ENCODE measurements at regions not wholly inside any gene's neighbourhood (a gene's known extent, or its start where the extent isn't known, plus 50 kb on each side); places are given as distances from the start of the nearest gene placed in this dataset.

DNA sequence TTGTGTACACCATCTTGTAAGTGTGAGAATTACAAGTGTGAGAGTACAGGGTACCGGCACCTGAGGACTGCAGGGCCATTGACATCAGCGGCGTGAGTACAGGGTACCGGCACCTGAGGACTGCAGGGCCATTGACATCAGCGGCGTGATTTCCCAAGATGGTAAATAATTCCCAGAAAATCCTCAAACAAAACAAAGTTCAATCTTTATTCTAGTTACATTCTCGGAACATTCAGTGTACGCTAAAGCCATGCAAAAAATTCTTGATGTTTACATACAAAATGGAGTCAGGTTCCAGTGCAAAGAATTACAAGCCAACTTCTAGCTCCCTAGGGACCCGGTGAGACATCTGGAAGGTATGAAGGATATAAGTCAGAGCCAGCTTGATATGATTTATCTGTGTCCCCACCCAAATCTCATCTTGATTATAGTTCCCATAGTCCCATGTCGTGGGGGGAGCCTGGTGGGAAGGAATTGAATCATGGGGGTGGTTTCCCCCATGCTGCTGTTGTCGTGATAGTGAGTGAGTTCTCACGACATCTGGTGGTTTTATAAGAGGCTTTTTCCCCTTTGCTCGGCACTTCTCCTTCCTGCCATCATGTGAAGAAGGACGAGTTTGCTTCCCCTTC, 172.7 kb downstream of the TTLL2 start:
- TF ChIP-seq RAD21 (IDR thresholded peaks at IDR 0.05; ENCODE audit: low read depth) (no peak), FOXM1 (IDR thresholded peaks at IDR 0.05; ENCODE audit: borderline replicate concordance, low read depth) (no peak), TAF1 (IDR thresholded peaks at IDR 0.05; ENCODE audit: low read depth) (no peak), EP300 (IDR thresholded peaks at IDR 0.05; ENCODE audit: borderline replicate concordance) (no peak), CREB1 (IDR thresholded peaks at IDR 0.05; ENCODE audit: low read depth) (no peak), CEBPB (IDR thresholded peaks at IDR 0.05) (no peak)
- TF ChIP-seq, protein P1, sequence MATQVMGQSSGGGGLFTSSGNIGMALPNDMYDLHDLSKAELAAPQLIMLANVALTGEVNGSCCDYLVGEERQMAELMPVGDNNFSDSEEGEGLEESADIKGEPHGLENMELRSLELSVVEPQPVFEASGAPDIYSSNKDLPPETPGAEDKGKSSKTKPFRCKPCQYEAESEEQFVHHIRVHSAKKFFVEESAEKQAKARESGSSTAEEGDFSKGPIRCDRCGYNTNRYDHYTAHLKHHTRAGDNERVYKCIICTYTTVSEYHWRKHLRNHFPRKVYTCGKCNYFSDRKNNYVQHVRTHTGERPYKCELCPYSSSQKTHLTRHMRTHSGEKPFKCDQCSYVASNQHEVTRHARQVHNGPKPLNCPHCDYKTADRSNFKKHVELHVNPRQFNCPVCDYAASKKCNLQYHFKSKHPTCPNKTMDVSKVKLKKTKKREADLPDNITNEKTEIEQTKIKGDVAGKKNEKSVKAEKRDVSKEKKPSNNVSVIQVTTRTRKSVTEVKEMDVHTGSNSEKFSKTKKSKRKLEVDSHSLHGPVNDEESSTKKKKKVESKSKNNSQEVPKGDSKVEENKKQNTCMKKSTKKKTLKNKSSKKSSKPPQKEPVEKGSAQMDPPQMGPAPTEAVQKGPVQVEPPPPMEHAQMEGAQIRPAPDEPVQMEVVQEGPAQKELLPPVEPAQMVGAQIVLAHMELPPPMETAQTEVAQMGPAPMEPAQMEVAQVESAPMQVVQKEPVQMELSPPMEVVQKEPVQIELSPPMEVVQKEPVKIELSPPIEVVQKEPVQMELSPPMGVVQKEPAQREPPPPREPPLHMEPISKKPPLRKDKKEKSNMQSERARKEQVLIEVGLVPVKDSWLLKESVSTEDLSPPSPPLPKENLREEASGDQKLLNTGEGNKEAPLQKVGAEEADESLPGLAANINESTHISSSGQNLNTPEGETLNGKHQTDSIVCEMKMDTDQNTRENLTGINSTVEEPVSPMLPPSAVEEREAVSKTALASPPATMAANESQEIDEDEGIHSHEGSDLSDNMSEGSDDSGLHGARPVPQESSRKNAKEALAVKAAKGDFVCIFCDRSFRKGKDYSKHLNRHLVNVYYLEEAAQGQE (IDR thresholded peaks at IDR 0.05; ENCODE audit: low read depth): no peak

DNA sequence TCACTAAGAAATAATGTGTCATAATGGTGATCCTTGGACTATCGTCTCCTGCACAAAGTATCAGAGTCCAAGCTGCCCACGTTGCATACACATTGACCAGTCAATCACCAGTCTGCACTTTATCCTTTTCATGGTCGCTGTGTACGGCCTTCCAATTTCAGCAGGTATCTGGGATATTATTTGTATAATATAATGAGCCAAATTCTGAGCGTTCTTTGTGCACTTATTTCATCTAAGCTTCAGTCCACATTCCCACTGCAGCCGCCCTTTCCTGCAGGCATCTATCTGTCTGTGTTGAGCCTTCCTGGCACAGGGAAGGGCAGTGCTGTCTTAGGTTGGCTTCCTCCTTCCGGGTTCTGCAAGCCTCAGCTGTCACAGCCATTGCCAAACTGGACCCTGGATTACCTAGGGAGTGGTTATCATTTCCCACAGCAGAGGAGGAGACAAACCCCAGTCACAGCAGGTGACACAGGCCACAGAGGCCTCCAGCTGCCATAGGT, 174.3 kb downstream of the TTLL2 start:
- no peak for TF ChIP-seq ZBTB7A (IDR thresholded peaks at IDR 0.05; ENCODE audit: low read depth)
- no peak for TF ChIP-seq TEAD4 (IDR thresholded peaks at IDR 0.05)
- TF ChIP-seq FOXM1 (IDR thresholded peaks at IDR 0.05; ENCODE audit: borderline replicate concordance, low read depth): no peak
- no peak for TF ChIP-seq TAF1 (IDR thresholded peaks at IDR 0.05; ENCODE audit: low read depth)
- TF ChIP-seq, protein P1 (IDR thresholded peaks at IDR 0.05; ENCODE audit: low read depth): no peak
- no peak for TF ChIP-seq EGR1 (IDR thresholded peaks at IDR 0.05)
- no peak for TF ChIP-seq RAD21 (IDR thresholded peaks at IDR 0.05; ENCODE audit: low read depth)
- no peak for TF ChIP-seq EP300 (IDR thresholded peaks at IDR 0.05; ENCODE audit: borderline replicate concordance)
- no peak for TF ChIP-seq TCF12 (IDR thresholded peaks at IDR 0.05; ENCODE audit: low read depth)
- TF ChIP-seq, protein P2, sequence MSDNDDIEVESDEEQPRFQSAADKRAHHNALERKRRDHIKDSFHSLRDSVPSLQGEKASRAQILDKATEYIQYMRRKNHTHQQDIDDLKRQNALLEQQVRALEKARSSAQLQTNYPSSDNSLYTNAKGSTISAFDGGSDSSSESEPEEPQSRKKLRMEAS (IDR thresholded peaks at IDR 0.05): no peak
- no peak for TF ChIP-seq NFIC (IDR thresholded peaks at IDR 0.05)
- TF ChIP-seq CREB1 (IDR thresholded peaks at IDR 0.05; ENCODE audit: low read depth): no peak
- no peak for TF ChIP-seq YY1 (IDR thresholded peaks at IDR 0.05; ENCODE audit: low read depth)
- TF ChIP-seq, protein P3, sequence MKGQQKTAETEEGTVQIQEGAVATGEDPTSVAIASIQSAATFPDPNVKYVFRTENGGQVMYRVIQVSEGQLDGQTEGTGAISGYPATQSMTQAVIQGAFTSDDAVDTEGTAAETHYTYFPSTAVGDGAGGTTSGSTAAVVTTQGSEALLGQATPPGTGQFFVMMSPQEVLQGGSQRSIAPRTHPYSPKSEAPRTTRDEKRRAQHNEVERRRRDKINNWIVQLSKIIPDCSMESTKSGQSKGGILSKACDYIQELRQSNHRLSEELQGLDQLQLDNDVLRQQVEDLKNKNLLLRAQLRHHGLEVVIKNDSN (IDR thresholded peaks at IDR 0.05): no peak

DNA sequence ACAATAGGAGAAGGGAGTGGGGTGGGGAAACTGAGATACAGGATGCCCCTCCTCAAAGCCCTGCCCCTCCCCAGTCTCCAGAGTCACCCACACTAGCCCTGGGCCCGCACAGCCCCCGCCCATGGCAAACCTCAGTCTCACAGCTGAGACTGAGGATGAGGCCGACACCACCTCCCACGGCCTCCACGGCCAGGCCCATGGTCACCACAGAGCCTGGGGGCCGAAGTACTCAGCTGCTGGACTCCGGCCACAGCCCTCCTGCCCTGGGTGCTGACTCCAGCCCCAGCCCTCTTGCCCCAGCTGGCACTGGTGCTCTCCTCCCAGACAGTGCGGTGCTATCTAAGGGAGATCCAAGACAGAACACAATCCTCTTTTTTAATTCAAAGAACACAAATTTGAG, 176.1 kb downstream of the TTLL2 start:
- TF ChIP-seq YY1 (IDR thresholded peaks at IDR 0.05; ENCODE audit: low read depth): no peak
- TF ChIP-seq TCF12 (IDR thresholded peaks at IDR 0.05; ENCODE audit: low read depth): no peak
- TF ChIP-seq, protein P2 (IDR thresholded peaks at IDR 0.05): no peak
- TF ChIP-seq CREB1 (IDR thresholded peaks at IDR 0.05; ENCODE audit: low read depth): no peak
- TF ChIP-seq RAD21 (IDR thresholded peaks at IDR 0.05; ENCODE audit: low read depth): no peak
- TF ChIP-seq TAF1 (IDR thresholded peaks at IDR 0.05; ENCODE audit: low read depth): no peak
- no peak for TF ChIP-seq EP300 (IDR thresholded peaks at IDR 0.05; ENCODE audit: borderline replicate concordance)

DNA sequence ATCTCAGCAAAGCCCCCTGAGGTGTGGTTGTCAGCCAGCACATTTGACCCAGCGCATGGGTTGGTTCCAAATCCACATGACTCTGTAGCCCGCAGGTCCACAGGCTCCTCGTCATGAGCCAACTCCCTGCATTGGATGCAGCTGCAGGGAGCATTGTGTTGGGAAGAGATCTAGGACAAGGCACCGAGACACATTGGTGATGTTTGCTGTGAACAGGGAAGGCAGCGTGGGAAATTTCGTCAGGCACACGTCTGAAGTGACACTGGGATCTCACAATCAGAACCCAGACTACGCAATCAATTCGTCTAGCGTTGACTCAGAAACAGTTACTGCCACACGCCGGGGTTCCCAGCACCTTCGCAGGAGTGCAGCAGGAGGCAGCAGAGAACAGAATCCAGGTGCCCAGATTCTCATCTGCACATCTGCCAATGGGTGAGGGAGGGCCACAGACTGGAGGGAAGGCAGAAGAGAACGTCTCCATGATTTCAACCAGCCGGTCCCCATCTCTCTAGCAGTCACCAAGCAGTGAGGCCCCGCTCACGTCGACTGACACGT, 177.0 kb downstream of the TTLL2 start:
- no peak for TF ChIP-seq EP300 (IDR thresholded peaks at IDR 0.05; ENCODE audit: borderline replicate concordance)
- TF ChIP-seq EGR1 (IDR thresholded peaks at IDR 0.05): no peak
- peak; percentile 65 for TF ChIP-seq RAD21 (IDR thresholded peaks at IDR 0.05; ENCODE audit: low read depth)

DNA sequence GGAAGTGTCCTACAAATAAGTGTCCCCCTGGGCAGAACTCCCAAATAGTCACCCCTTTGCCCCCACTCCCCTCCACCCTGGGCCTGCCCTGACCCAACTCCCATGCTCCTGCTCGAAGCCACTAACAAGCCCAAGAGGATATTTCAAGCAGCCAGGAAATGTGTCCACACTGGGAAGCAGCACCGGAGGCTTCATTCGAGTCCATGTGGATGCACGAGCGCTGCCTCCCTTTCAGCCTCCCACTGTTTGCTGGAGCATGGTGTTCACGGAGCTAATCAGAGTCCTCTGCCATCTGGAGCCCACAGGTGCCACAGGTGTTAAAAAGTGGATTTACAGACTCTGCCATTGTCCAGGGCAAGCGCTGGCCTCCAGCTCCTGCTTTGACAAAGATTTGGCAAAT, 177.6 kb downstream of the TTLL2 start:
- TF ChIP-seq TAF1 (IDR thresholded peaks at IDR 0.05; ENCODE audit: low read depth) (no peak), ZBTB7A (IDR thresholded peaks at IDR 0.05; ENCODE audit: low read depth) (no peak), CREB1 (IDR thresholded peaks at IDR 0.05; ENCODE audit: low read depth) (no peak), RAD21 (IDR thresholded peaks at IDR 0.05; ENCODE audit: low read depth) (no peak), CEBPB (IDR thresholded peaks at IDR 0.05) (no peak), EP300 (IDR thresholded peaks at IDR 0.05; ENCODE audit: borderline replicate concordance) (no peak), NFIC (IDR thresholded peaks at IDR 0.05) (no peak), TEAD4 (IDR thresholded peaks at IDR 0.05) (no peak), YY1 (IDR thresholded peaks at IDR 0.05; ENCODE audit: low read depth) (no peak), FOXM1 (IDR thresholded peaks at IDR 0.05; ENCODE audit: borderline replicate concordance, low read depth) (no peak), TCF12 (IDR thresholded peaks at IDR 0.05; ENCODE audit: low read depth) (no peak), EGR1 (IDR thresholded peaks at IDR 0.05) (no peak)
- TF ChIP-seq, protein P3 (IDR thresholded peaks at IDR 0.05): no peak
- TF ChIP-seq, protein P1 (IDR thresholded peaks at IDR 0.05; ENCODE audit: low read depth): no peak
- TF ChIP-seq, protein P2 (IDR thresholded peaks at IDR 0.05): no peak

Measured in Ishikawa (cell line).